ENCODE measurements at regions not wholly inside any gene's neighbourhood (a gene's known extent, or its start where the extent isn't known, plus 50 kb on each side); places are given as distances from the start of the nearest gene placed in this dataset.
"Not testable (repeated sequence)": the region's sequence is repeated elsewhere in the genome, so short reads cannot be mapped to it uniquely, and the experiment has no call there.

DNA sequence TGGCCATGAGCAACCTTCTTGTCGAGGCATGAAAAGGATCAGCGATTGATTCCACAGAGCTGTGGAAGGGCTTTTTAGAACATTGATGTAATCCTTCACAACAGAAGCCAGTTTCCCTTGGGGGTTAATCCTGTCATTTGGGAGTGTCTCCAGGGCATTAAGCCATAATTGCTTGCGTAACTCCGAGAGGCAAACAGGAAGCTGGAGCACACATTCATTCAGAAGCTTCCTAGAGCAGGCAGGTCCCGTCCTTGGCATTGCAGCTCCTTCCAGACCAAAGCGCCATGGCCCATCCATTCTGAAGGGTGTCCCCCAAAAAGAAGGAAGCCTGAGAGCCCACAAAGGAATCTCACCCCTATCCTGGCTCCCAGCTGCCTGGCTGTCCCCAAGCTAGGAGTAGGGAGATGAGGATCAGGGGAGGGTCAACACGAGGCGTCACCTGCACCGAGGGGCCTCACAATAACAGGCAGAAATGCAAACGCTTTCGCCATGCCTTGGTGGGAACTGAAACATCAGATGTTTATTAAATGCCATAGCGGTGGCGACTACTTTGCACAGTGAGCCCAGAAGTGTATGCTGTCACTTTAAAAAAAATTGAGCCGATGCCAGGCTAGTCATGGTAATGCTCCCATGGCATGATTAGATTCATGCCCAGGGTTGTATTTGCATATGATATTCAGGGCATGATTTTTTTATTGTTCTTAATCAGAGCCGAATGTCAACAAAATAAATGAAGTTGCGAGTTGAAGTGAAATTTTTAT is 339.4 kb downstream of the BCL11A start:
- no peak overlapping the region for H3K27ac ChIP-seq (ENCODE audit: low read length in 2 of 2)
- intact Hi-C loops (cut with micrococcal nuclease), result no loop called here
- no peak for DNase-seq
- peaks cover 5% of the 10 kb centered on the region for H3K4me1 Mint-ChIP-seq
- ChIA-PET CTCF (no interaction called here), POLR2A (no interaction called here)
- peaks cover 0 to 5% (median 0%) of the 10 kb centered on the region in 3 donors for H3K9me3 ChIP-seq (ENCODE audit: control extremely low read depth in 1 of 3, control insufficient read depth in 2 of 3, insufficient read depth in 1 of 3, low read length in 2 of 3)
- no peaks in the 10 kb centered on the region for H4K20me1 ChIP-seq (ENCODE audit: control insufficient read depth, insufficient read depth, low read length, poor library complexity, severe bottlenecking)
- H3K36me3 ChIP-seq (replicated peaks in 1 of 2; ENCODE audit: control extremely low read depth in 1 of 2, control insufficient read depth in 1 of 2, extremely low read depth in 1 of 2, insufficient read depth in 2 of 2, low read length in 1 of 2), result no peaks in the 10 kb centered on the region
- no peak overlapping the region for H3K27ac Mint-ChIP-seq
- no peak for ATAC-seq (ENCODE audit: low read depth)
- no peak overlapping the region for H2AFZ ChIP-seq (ENCODE audit: insufficient read depth, low read depth, low read length, poor library complexity, severe bottlenecking)
- TF ChIP-seq, protein P1, sequence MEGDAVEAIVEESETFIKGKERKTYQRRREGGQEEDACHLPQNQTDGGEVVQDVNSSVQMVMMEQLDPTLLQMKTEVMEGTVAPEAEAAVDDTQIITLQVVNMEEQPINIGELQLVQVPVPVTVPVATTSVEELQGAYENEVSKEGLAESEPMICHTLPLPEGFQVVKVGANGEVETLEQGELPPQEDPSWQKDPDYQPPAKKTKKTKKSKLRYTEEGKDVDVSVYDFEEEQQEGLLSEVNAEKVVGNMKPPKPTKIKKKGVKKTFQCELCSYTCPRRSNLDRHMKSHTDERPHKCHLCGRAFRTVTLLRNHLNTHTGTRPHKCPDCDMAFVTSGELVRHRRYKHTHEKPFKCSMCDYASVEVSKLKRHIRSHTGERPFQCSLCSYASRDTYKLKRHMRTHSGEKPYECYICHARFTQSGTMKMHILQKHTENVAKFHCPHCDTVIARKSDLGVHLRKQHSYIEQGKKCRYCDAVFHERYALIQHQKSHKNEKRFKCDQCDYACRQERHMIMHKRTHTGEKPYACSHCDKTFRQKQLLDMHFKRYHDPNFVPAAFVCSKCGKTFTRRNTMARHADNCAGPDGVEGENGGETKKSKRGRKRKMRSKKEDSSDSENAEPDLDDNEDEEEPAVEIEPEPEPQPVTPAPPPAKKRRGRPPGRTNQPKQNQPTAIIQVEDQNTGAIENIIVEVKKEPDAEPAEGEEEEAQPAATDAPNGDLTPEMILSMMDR (IDR thresholded peaks at IDR 0.05), result no peak
- TF ChIP-seq EZH2 (IDR thresholded peaks at IDR 0.05; ENCODE audit: borderline replicate concordance, insufficient read depth, low read depth, low read length, poor library complexity, severe bottlenecking), result no peak
- H3K4me3 Mint-ChIP-seq, result no peak overlapping the region
- no peaks in the 10 kb centered on the region for H3K27me3 ChIP-seq (replicated peaks in 1 of 4; ENCODE audit: control extremely low read depth in 1 of 4, control insufficient read depth in 3 of 4, insufficient read depth in 4 of 4, low read length in 3 of 4)
- H3K27me3 Mint-ChIP-seq, result no peaks in the 10 kb centered on the region
- 83% methylated on average over 13 of the region's 16 CpGs for WGBS (ENCODE audit: insufficient coverage)
- H3K4me2 ChIP-seq (replicated peaks; ENCODE audit: low read depth, low read length, poor library complexity, severe bottlenecking), result no peak overlapping the region
- H3K9me3 Mint-ChIP-seq (ENCODE audit: insufficient read depth), result no peaks in the 10 kb centered on the region
- H3K79me2 ChIP-seq (ENCODE audit: control insufficient read depth, insufficient read depth, low read length), result no peaks in the 10 kb centered on the region
- no peaks in the 10 kb centered on the region for H3K4me1 ChIP-seq (ENCODE audit: control insufficient read depth in 2 of 2, insufficient read depth in 2 of 2, low read length in 2 of 2)
- H3K4me3 ChIP-seq (ENCODE audit: control extremely low read depth in 1 of 5, extremely low read depth in 1 of 5, insufficient read depth in 1 of 5, low read depth in 2 of 5, low read length in 4 of 5), result no peak overlapping the region
- no peak overlapping the region for H3K9ac ChIP-seq (ENCODE audit: low read length)

DNA sequence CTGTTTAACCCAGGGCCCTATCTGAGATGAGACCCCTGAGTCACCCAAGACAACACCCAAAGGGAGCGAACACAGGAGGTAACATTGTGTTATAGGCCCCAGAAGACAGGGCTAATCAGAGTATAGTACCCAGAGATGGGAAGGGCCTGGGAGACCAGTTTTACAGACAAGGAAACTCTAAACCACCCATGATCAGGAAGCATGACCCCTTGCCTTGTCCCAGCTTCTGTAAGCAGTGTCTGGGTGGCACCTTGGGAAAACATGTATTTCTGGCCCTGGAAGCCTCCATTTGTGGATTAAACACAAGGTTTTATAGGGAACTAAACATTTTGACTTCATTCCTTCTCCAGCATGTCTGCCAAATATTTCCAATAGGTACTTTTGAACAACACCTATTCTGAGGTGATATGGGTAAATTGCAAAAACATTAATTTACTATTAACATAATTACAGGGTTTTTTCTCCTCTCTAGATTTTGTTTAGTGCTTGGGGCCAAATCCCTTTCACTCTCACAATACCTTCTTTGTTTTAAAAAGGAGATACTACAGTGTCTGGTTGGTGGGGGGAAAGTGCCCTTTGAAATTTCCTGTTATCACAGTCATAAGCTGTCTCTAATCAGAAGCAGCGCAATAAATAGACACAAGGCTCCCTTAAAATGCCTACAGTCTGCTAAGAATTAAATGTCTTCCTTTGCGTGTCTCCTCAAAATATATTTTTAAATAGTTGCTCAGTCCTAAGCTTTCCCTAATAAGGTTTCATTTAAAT is 341.1 kb downstream of the BCL11A start:
- H3K27ac ChIP-seq (ENCODE audit: low read length in 2 of 2), result no peak overlapping the region
- H3K4me3 Mint-ChIP-seq, result no peak overlapping the region
- 100% methylated on average over 2 of the region's 3 CpGs for WGBS (ENCODE audit: insufficient coverage)
- H2AFZ ChIP-seq (ENCODE audit: insufficient read depth, low read depth, low read length, poor library complexity, severe bottlenecking), result no peak overlapping the region
- no peaks in the 10 kb centered on the region for H3K27me3 Mint-ChIP-seq
- CTCF ChIA-PET, result no interaction called here
- POLR2A ChIA-PET, result no interaction called here
- H3K27me3 ChIP-seq (replicated peaks in 1 of 4; ENCODE audit: control extremely low read depth in 1 of 4, control insufficient read depth in 3 of 4, insufficient read depth in 4 of 4, low read length in 3 of 4), result no peaks in the 10 kb centered on the region
- no peak overlapping the region for H3K27ac Mint-ChIP-seq
- no peaks in the 10 kb centered on the region for H3K79me2 ChIP-seq (ENCODE audit: control insufficient read depth, insufficient read depth, low read length)
- intact Hi-C loops (cut with micrococcal nuclease), result no loop called here
- no peak overlapping the region for H3K4me2 ChIP-seq (replicated peaks; ENCODE audit: low read depth, low read length, poor library complexity, severe bottlenecking)
- H3K9me3 Mint-ChIP-seq (ENCODE audit: insufficient read depth), result no peaks in the 10 kb centered on the region
- ATAC-seq (ENCODE audit: low read depth) (no peak), DNase-seq (no peak)
- no peak overlapping the region for H3K9ac ChIP-seq (ENCODE audit: low read length)
- no peaks in the 10 kb centered on the region for H3K36me3 ChIP-seq (replicated peaks in 1 of 2; ENCODE audit: control extremely low read depth in 1 of 2, control insufficient read depth in 1 of 2, extremely low read depth in 1 of 2, insufficient read depth in 2 of 2, low read length in 1 of 2)
- peaks cover 5% of the 10 kb centered on the region for H3K4me1 Mint-ChIP-seq
- no peak overlapping the region for H3K4me3 ChIP-seq (ENCODE audit: control extremely low read depth in 1 of 5, extremely low read depth in 1 of 5, insufficient read depth in 1 of 5, low read depth in 2 of 5, low read length in 4 of 5)
- no peaks in the 10 kb centered on the region for H4K20me1 ChIP-seq (ENCODE audit: control insufficient read depth, insufficient read depth, low read length, poor library complexity, severe bottlenecking)
- no peak for TF ChIP-seq EZH2 (IDR thresholded peaks at IDR 0.05; ENCODE audit: borderline replicate concordance, insufficient read depth, low read depth, low read length, poor library complexity, severe bottlenecking)
- TF ChIP-seq, protein P1 (IDR thresholded peaks at IDR 0.05), result no peak
- H3K4me1 ChIP-seq (ENCODE audit: control insufficient read depth in 2 of 2, insufficient read depth in 2 of 2, low read length in 2 of 2), result no peaks in the 10 kb centered on the region
- H3K9me3 ChIP-seq (ENCODE audit: control extremely low read depth in 1 of 3, control insufficient read depth in 2 of 3, insufficient read depth in 1 of 3, low read length in 2 of 3), result peaks cover 0 to 5% (median 0%) of the 10 kb centered on the region in 3 donors

DNA sequence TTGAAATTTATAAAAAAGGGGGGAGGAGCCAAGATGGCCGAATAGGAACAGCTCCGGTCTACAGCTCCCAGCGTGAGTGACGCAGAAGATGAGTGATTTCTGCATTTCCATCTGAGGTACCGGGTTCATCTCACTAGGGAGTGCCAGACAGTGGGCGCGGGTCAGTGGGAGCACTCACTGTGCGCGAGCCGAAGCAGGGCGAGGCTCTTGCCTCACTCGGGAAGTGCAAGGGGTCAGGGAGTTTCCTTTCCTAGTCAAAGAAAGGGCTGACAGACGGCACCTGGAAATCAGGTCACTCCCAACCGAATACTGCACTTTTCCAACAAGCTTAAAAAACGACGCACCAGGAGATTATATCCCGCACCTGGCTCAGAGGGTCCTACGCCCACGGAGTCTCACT is 364.4 kb downstream of the BCL11A start:
- H3K36me3 ChIP-seq (replicated peaks in 1 of 2; ENCODE audit: control extremely low read depth in 1 of 2, control insufficient read depth in 1 of 2, extremely low read depth in 1 of 2, insufficient read depth in 2 of 2, low read length in 1 of 2); H3K9ac ChIP-seq (ENCODE audit: low read length); intact Hi-C loops (cut with micrococcal nuclease); H3K27me3 ChIP-seq (replicated peaks in 1 of 4; ENCODE audit: control extremely low read depth in 1 of 4, control insufficient read depth in 3 of 4, insufficient read depth in 4 of 4, low read length in 3 of 4); H3K27ac ChIP-seq (ENCODE audit: low read length in 2 of 2); H3K4me3 ChIP-seq (ENCODE audit: control extremely low read depth in 1 of 5, extremely low read depth in 1 of 5, insufficient read depth in 1 of 5, low read depth in 2 of 5, low read length in 4 of 5); POLR2A ChIA-PET; H3K4me2 ChIP-seq (replicated peaks; ENCODE audit: low read depth, low read length, poor library complexity, severe bottlenecking); H3K27ac Mint-ChIP-seq; DNase-seq; H3K4me3 Mint-ChIP-seq; H3K27me3 Mint-ChIP-seq; CTCF ChIA-PET; H3K4me1 ChIP-seq (ENCODE audit: control insufficient read depth in 2 of 2, insufficient read depth in 2 of 2, low read length in 2 of 2); H3K4me1 Mint-ChIP-seq; H3K79me2 ChIP-seq (ENCODE audit: control insufficient read depth, insufficient read depth, low read length); H4K20me1 ChIP-seq (ENCODE audit: control insufficient read depth, insufficient read depth, low read length, poor library complexity, severe bottlenecking); H2AFZ ChIP-seq (ENCODE audit: insufficient read depth, low read depth, low read length, poor library complexity, severe bottlenecking); ATAC-seq (ENCODE audit: low read depth): not testable (repeated sequence)
- 99% methylated on average over 16 of the region's 19 CpGs for WGBS (ENCODE audit: insufficient coverage)
- H3K9me3 ChIP-seq (ENCODE audit: control extremely low read depth in 1 of 3, control insufficient read depth in 2 of 3, insufficient read depth in 1 of 3, low read length in 2 of 3), result peaks cover 1 to 12% (median 7%) of the 10 kb centered on the region in 3 donors
- peaks cover 11% of the 10 kb centered on the region for H3K9me3 Mint-ChIP-seq (ENCODE audit: insufficient read depth)
